Upper lobe of left lung (tissue), 6 donors: ENCODE measurements at regions not wholly inside any gene's neighbourhood (a gene's known extent, or its start where the extent isn't known, plus 50 kb on each side); places are given as distances from the start of the nearest gene placed in this dataset.

Experiments
- ATAC-seq, 2 donors: fragments of 200-7000 bp; cut with Tn5 transposase; one replicate each; pipeline ENCODE4 v1.9.1; 2022; ENCODE audit warnings: mild to moderate bottlenecking in 2 of 2, moderate library complexity in 2 of 2; ENCODE audit not compliant: low FRiP score in 2 of 2
- DNase-seq, 2 donors: peaks; one replicate each; pipeline ENCODE4 v3.0.0-alpha.2; 2019 to 2020
- H3K27ac ChIP-seq, 4 donors: fragments of 200-600 bp; sonication (generic); one replicate each; pipeline ENCODE4 v1.5.1; 2016 to 2019
- H3K27me3 ChIP-seq, 4 donors: fragments of 200-600 bp; sonication (generic); one replicate each; pipeline ENCODE4 v1.5.1; 2017 to 2019
- H3K36me3 ChIP-seq, 4 donors: fragments of 200-600 bp; sonication (generic); one replicate each; pipeline ENCODE4 v1.5.1; 2016 to 2019
- H3K4me1 ChIP-seq, 4 donors: fragments of 200-600 bp; sonication (generic); one replicate each; pipeline ENCODE4 v1.5.1; 2018 to 2019
- H3K4me3 ChIP-seq, 4 donors: fragments of 200-600 bp; sonication (generic); one replicate each; pipeline ENCODE4 v1.5.1; 2017 to 2019; ENCODE audit warnings: mild to moderate bottlenecking in 2 of 4, moderate library complexity in 1 of 4
- H3K9me3 ChIP-seq, 4 donors: fragments of 200-600 bp; sonication (generic); one replicate each; pipeline ENCODE4 v1.5.1; 2018 to 2019
- CTCF ChIP-seq, 6 experiments: fragments of 450-650 bp in 4 of 6; fragments of 200-600 bp in 2 of 6; sonication (generic) in 2 of 6; IDR thresholded peaks; one replicate each; pipeline ENCODE4 v1.5.1; 2016 to 2019; ENCODE audit warnings: antibody characterized with exemption in 6 of 6
- EP300 ChIP-seq, 4 donors: sonication (generic); formaldehyde crosslinking; IDR thresholded peaks; one replicate each; pipeline ENCODE4 v1.5.1; 2017; ENCODE audit warnings: antibody characterized with exemption in 4 of 4, control low read depth in 2 of 4
- POLR2A ChIP-seq, 4 donors: fragments of 450-650 bp; IDR thresholded peaks; one replicate each; pipeline ENCODE4 v1.5.1; 2016 to 2017; ENCODE audit warnings: antibody characterized with exemption in 4 of 4, mild to moderate bottlenecking in 2 of 4
- POLR2AphosphoS5 ChIP-seq, 2 donors: sonication (generic); formaldehyde crosslinking; IDR thresholded peaks; one replicate each; pipeline ENCODE4 v1.5.1; 2017; ENCODE audit warnings: antibody characterized with exemption in 2 of 2
- WGBS, 2 donors: methylation state at CpG; one replicate each; pipeline ENCODE4 v1.1.5; 2017 to 2018; 5-methylcytosine and 5-hydroxymethylcytosine counted together
- donor health status: DM: no; HTN: no; CAD: no; lungs with moderate emphysema.
- donor health status: DM: no; HTN: yes; CAD: no; lungs with severe emphysema.

- DNase-seq (no peak), ATAC-seq (no peak)
- Histone ChIP-seq H3K27ac (no peak overlapping the region), H3K36me3 (no peaks in the 10 kb centered on the region), H3K9me3 (no peaks in the 10 kb centered on the region), H3K4me1 (peaks cover 4 to 6% (median 4%) of the 10 kb centered on the region in 4 donors), H3K27me3 (no peaks in the 10 kb centered on the region), H3K4me3 (no peak overlapping the region)
- no peak for TF ChIP-seq EP300 (IDR thresholded peaks at IDR 0.05)
- TF ChIP-seq CTCF (IDR thresholded peaks at IDR 0.05): no peak
- 81 to 92% methylated on average over 5 of the region's 5 CpGs for WGBS, 2 donors
Observed at GRCh38 chr4:17096692-17097091, 198.2 kb upstream of the LDB2 start.

GRCh38 chr4:17095771-17096170 is 197.3 kb upstream of the LDB2 start:
- ATAC-seq (no peak), DNase-seq (no peak)
- no peaks in the 10 kb centered on the region for H3K9me3 ChIP-seq
- no peaks in the 10 kb centered on the region for H3K27me3 ChIP-seq
- no peaks in the 10 kb centered on the region for H3K36me3 ChIP-seq
- TF ChIP-seq EP300 (IDR thresholded peaks at IDR 0.05) (no peak), CTCF (IDR thresholded peaks at IDR 0.05) (no peak), POLR2A (IDR thresholded peaks at IDR 0.05) (no peak), POLR2AphosphoS5 (IDR thresholded peaks at IDR 0.05) (no peak)
- H3K27ac ChIP-seq: no peak overlapping the region
- peaks cover 4 to 6% (median 4%) of the 10 kb centered on the region in 4 donors for H3K4me1 ChIP-seq
- WGBS, 2 donors: 61 to 87% methylated on average over 2 of the region's 2 CpGs
- H3K4me3 ChIP-seq: no peak overlapping the region

GRCh38 chr4:17094876-17095210 is 196.4 kb upstream of the LDB2 start:
- ATAC-seq: no peak
- Histone ChIP-seq H3K9me3 (no peaks in the 10 kb centered on the region), H3K4me1 (peaks cover 4 to 6% (median 4%) of the 10 kb centered on the region in 4 donors), H3K36me3 (no peaks in the 10 kb centered on the region), H3K27me3 (no peaks in the 10 kb centered on the region), H3K27ac (no peak overlapping the region), H3K4me3 (no peak overlapping the region)
- TF ChIP-seq POLR2A (IDR thresholded peaks at IDR 0.05): no peak
- TF ChIP-seq POLR2AphosphoS5 (IDR thresholded peaks at IDR 0.05): no peak
- no peak for TF ChIP-seq EP300 (IDR thresholded peaks at IDR 0.05)
- no peak for TF ChIP-seq CTCF (IDR thresholded peaks at IDR 0.05)
- no peak for DNase-seq
- 19 to 38% methylated on average over 3 of the region's 3 CpGs for WGBS, 2 donors

- TF ChIP-seq POLR2A (IDR thresholded peaks at IDR 0.05) (no peak), POLR2AphosphoS5 (IDR thresholded peaks at IDR 0.05) (no peak), CTCF (IDR thresholded peaks at IDR 0.05) (no peak), EP300 (IDR thresholded peaks at IDR 0.05) (no peak)
- H3K36me3 ChIP-seq: no peaks in the 10 kb centered on the region
- H3K4me1 ChIP-seq: peaks cover 4 to 6% (median 4%) of the 10 kb centered on the region in 4 donors
- no peaks in the 10 kb centered on the region for H3K9me3 ChIP-seq
- H3K27ac ChIP-seq: no peak overlapping the region
- no peak for DNase-seq
- no peaks in the 10 kb centered on the region for H3K27me3 ChIP-seq
- H3K4me3 ChIP-seq: no peak overlapping the region
- 25 to 30% methylated on average over 4 of the region's 4 CpGs for WGBS, 2 donors
- ATAC-seq: no peak
Observed at GRCh38 chr4:17094159-17094875, 195.9 kb upstream of the LDB2 start.

GRCh38 chr4:17093481-17093880 is 195.0 kb upstream of the LDB2 start:
- no peak for ATAC-seq

More at GRCh38 chr4:17093481-17093880, 195.0 kb upstream of the LDB2 start:
- TF ChIP-seq CTCF (IDR thresholded peaks at IDR 0.05): no peak
- TF ChIP-seq POLR2A (IDR thresholded peaks at IDR 0.05): no peak
- TF ChIP-seq POLR2AphosphoS5 (IDR thresholded peaks at IDR 0.05): no peak
- no peaks in the 10 kb centered on the region for H3K36me3 ChIP-seq
- DNase-seq: no peak
- no peak overlapping the region for H3K4me3 ChIP-seq
- H3K4me1 ChIP-seq: peaks cover 4 to 6% (median 4%) of the 10 kb centered on the region in 4 donors
- H3K27me3 ChIP-seq: no peaks in the 10 kb centered on the region
- H3K9me3 ChIP-seq: no peaks in the 10 kb centered on the region
- H3K27ac ChIP-seq: no peak overlapping the region
- WGBS, 2 donors: 62 to 68% methylated on average over 5 of the region's 5 CpGs
